ENCODE measurements at regions not wholly inside any gene's neighbourhood (a gene's known extent, or its start where the extent isn't known, plus 50 kb on each side); places are given as distances from the start of the nearest gene placed in this dataset.
"Not testable (repeated sequence)": the region's sequence is repeated elsewhere in the genome, so short reads cannot be mapped to it uniquely, and the experiment has no call there.

DNA sequence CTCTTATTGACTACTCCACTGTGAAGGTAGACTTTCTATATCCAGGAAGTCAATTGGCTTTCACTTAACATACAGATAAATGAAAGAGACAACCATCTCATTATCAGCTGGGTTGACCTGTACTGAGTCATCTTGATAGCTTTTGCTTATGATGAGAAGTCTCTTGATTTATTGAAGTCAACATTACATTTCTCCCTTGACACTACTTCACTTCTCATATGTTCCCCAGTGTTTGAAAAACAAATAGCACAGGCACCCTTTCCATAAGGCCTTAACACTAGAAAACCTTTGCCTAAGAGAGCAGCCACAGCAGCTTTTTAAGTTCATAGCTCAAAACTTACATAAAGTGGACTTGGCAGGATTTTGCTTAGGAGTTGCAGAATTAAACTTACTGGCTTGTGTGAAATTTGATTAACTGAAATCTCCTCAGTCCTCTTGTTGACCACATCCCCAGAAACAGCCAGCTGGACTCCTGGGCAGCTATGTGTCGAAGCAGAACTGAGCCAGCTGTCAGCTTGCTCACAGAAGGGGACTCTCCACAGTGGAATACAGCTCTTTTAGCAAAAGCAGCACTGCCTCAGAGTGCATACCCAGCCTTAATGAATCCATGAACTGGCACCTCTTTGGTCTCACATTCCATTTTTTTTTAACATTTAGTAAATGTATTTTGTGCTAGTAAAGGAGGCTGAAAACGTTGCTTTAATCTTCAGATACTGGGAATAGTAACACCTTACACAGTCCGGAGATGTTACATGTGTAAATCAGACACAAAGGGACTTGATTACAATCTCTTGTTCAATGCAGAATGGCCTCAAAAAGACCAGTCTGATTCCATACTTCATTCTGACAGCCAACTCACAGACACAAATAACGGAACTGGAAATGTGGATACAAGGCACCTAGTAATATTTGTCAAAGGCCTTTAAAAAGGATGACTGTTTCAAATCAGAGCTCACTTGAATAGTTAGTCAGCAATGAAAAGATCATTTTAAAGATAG is 1532.7 kb downstream of the HACE1 start:
- DNase-seq (ENCODE audit: low spot score), result no peak

DNA sequence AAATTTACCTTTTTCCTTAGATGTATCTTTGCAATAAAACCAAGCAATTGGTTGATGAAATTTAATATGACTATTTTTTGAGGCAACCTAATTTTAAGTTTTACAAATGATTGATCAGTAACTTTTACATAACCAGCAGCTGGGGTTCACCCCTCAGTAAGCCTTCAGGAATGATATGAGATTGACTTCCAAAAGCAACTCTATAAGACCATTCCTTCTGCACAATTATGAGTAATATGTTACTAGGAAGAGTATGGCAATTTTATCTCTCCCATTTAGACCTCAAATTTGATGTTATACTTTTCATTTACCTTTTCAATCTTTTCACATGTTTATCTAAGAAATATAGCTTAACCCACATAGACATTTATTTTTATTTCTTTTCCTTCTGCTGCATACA is 1546.3 kb downstream of the HACE1 start:
- DNase-seq (ENCODE audit: low spot score), result no peak

DNA sequence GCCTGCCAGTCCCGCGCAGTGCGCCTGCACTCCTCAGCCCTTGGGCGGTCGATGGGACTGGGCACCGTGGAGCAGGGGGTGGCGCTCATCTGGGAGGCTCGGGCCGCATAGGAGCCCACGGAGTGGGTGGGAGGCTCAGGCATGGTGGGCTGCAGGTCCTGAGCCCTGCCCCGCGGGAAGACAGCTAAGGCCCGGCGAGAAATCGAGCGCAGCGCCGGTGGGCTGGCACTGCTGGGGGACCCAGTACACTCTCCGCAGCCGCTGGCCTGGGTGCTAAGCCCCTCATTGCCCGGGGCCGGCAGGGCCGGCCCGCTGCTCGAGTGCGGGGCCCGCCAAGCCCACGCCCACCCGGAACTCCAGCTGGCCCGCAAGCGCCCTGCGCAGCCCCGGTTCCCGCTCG is 1565.3 kb downstream of the HACE1 start:
- not testable (repeated sequence) for DNase-seq (ENCODE audit: low spot score)

DNA sequence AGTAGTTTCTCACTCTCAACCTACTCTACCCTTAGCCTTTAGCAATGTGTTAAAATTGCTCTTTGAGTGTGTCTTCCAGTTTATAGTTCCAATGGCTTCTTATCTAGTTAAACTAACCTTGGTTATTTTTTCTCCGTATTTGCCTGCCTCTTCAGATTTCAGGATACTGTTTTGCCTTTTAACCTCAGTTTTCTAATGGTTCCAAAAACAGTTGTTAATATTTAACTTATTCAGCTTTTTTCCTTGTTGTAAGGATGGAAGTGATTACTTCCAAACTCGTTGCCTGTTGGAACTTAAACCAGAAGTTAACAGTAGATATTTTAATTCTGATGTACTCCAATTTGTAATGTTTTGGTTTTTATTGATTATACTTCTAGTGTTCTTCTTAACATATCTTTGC is 1574.9 kb downstream of the HACE1 start:
- DNase-seq (ENCODE audit: low spot score), result no peak

DNA sequence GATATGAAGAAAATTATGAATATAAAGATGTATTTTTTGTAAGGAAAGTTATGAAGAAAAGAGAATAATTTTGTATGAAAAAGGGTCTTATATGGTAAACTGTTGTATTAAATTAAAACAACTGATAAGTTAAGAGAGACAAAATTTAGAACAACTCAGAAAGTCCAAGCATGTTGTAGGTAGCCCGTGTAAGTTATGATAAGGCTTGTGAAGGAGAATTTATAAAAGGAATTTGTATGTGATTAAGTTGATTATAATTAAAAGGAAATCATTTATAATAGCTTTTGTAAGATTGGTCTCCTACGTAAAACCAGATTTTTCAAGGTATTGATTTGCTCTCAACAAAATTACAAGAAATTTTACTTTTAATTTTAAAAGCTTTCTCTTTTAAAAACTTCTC is 1579.3 kb downstream of the HACE1 start:
- no peak for DNase-seq (ENCODE audit: low spot score)

DNA sequence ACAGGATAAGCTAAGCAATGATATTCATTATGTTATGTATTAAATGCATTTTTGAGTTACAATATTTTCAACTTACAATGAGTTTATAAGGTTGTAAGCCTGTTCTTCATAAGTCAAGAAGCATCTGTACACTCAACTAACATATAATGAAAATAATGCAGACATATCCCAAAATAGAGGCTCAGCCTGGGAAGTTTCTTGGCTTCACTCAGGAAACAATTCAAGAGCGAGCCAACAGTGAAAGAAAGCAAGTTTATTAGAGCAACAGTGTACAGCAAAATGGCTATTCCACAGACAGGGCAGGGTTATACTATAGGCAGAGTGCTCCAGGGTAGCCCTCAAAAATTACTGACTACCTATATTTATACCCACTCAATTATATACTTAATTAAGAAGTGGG is 1581.8 kb downstream of the HACE1 start:
- DNase-seq (ENCODE audit: low spot score), result no peak

DNA sequence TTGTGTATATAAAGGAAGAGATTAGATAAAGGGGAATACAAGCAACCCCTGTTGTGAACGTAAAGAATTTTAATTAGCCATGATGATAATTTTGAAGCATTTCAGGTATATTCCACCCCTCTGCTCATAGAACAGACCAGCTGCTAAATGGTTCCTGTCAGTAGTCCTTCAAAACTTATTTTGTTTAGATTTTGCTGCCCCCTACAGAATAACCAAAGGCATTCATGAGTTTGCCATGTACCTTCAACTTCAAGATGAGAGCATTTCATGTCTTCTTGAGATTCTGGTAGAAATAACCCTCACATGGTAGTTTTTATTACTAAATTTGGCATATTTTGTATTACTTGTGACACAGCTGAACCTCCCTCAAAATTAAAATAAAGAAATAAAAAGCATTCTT is 1586.7 kb downstream of the HACE1 start:
- no peak for DNase-seq (ENCODE audit: low spot score)

DNA sequence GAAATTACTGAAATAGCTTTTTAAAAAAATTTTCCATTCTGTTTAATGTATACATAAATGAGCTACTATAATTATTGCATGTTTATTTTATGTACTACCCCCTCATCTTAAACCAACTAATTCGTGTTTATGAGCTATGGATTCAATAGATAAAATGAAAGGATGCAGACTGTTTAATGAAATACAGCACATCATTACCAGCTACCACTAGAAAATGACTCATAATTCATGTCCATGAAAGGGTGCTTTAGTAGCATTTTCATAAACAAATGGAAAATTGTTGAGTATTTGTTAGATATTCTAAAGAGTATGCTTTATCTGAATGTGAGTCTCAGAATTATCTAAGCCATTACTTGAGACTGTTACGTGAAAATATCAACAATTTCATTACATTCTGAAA is 1590.1 kb downstream of the HACE1 start:
- no peak for DNase-seq (ENCODE audit: low spot score)

DNA sequence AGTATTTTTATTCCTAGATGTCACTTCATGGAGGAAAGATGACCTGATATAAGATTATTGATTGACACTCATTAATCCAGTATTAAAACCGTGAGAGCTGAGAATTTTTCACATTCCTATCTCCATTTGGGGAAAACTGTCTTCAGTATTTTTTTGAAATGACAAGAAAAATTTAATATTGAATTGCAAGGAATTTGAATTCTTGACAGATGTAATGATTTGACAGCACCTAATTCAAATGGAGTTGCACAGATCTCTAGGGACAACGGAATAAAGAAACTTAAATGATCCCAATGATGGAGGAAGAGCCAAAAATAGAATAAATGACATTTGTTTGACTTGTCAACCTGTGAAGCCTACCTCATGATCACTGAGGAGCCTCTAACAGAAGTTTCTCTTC is 1591.4 kb downstream of the HACE1 start:
- no peak for DNase-seq (ENCODE audit: low spot score)

DNA sequence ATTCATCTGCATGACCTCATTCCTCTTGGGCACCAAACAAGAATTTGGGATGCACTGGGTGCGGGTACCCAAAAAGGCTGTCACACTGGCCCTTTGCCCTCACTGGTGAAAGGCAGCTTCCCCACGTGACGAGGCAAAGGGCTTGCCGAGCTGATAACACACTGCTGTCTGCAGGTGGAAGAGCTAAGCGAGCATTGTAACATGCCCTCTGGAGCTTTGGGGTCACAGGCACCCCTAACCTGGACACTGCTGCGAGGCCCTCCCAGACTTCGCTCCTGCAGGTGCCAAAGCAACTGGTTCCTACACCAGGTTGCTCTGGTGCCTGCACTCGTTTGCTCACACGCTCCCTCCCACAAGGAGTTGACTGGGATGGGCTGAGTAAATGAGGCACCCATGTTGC is 1595.7 kb downstream of the HACE1 start:
- DNase-seq (ENCODE audit: low spot score), result no peak

DNA sequence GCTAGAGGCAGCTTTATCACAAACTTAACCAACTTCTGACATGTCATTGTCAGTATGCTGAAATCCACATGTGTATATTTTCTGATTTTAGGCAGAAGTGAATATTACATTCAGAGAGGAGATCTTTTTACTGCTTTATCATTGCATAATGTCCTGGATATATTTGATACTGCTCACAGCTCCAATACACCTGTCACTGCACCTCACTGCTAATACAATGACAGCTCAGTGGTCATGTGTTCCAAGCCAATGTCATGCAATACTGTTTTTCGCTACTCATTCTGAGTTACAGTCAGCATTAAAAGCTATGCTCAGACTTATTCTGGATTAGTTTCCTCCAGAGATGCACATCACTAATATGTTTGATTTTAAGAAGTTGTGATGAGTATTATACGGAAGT is 1604.6 kb downstream of the HACE1 start:
- no peak for DNase-seq (ENCODE audit: low spot score)

DNA sequence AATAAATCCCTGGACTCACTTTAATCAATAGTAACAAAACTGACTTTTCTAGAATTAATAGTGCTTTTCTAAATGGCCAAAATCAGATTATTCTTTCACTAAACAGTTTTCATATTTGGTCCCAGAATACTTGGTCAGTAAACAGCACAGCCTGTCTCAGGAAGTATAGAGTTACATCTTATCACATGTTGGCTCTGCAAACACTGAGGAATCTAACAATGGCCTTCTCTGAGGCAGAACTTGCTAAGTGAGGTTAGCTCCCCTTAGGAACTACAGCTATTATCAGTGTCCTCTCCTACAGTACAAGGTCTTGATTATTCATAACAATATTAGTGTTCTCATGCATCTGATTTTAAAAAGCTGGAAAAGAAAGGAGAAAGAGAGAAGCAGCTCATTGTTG is 1622.8 kb downstream of the HACE1 start:
- no peak for DNase-seq (ENCODE audit: low spot score)

DNA sequence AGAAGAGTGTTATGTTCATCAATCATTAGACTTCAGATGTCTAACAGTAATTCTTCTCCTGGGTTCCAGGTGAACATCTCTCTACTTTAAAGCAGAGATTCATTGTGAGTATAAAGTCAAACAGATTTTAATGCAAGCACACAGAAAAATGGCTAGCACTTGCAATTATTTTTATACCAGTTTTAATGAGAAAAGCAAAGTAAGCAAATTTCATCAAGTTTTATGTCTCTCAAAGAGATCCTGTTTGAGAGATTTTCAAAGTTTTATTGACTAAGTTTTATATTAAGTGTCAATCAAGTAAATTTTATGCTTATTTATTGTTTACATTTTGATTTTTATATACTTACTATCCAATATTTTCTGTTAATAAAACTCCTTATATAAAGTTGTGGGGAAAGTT is 1628.5 kb downstream of the HACE1 start:
- no peak for DNase-seq (ENCODE audit: low spot score)

DNA sequence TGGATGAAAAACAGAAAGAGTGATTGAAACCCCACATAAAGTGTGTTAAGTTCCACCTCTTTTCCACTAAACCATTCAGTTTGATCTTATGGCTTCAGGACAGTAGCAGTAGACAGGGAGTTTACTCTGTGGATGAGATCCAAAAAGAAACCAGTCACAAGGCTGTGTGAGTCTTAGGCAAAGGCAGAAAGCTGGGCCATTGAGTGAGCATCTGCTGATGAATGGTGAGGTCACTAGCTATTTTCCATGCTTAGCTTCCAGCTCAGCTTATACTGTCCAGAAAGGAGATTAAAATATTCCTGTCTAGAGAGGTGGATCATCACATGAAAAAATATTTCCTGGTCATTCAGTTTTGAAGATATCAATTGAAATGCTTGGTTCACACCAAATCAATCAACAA is 1643.9 kb downstream of the HACE1 start:
- no peak for DNase-seq (ENCODE audit: low spot score)

DNA sequence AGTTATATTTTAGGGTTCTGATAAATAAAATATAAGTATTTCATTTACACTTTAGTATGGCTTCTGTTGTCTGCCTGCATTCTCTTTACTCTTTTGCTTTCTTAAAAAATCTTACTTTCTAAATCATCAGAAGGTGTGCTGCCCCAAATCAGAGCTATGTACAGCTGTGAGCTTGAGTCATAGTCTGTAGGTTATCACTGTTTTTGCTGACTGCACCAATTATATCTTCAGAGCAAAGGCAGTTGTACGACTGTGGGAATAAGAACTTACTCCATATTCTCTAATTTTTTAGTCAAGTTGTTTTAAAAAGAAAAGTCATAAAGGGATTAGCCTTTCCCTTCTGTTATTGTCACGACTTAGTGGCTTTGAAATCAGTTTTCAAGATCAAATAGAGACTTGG is 1649.0 kb downstream of the HACE1 start:
- DNase-seq (ENCODE audit: low spot score), result no peak

DNA sequence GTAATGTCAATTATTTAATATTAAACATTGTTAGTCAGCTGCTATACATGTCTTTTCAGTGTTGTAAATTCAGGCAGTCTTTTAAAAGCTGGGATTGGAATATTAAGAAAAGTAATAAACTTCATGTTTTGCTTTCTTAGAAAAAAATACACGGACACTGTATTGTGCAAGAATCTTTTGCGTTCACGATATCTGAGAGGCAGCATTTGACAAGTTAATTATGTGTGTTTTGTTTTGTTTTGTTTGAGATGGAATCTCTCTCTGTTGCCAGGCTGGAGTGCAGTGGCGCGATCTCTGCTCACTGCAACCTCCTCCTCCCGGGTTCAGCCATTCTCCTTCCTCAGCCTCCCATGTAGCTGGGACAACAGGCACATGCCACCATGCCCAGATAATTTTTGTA is 1661.3 kb downstream of the HACE1 start:
- no peak for DNase-seq (ENCODE audit: low spot score)

DNA sequence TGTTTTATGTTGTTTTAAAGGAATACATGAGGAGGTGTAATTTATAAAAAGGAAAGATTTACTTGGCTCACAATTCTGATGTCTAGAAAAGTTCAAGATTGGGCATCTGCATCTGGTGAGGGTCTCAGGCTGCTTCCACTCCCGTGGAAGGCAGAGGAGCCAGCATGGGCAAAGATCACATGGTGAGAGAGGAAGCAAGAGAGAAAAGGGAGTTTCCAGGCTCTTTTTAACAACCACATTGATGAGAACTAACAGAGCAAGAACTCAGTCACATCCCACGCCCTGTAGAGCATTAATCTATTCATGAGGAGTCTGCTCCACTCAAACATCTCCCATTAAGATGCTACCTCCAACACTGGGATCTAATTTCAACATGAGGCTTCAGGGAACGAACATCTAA is 1666.3 kb downstream of the HACE1 start:
- no peak for DNase-seq (ENCODE audit: low spot score)

DNA sequence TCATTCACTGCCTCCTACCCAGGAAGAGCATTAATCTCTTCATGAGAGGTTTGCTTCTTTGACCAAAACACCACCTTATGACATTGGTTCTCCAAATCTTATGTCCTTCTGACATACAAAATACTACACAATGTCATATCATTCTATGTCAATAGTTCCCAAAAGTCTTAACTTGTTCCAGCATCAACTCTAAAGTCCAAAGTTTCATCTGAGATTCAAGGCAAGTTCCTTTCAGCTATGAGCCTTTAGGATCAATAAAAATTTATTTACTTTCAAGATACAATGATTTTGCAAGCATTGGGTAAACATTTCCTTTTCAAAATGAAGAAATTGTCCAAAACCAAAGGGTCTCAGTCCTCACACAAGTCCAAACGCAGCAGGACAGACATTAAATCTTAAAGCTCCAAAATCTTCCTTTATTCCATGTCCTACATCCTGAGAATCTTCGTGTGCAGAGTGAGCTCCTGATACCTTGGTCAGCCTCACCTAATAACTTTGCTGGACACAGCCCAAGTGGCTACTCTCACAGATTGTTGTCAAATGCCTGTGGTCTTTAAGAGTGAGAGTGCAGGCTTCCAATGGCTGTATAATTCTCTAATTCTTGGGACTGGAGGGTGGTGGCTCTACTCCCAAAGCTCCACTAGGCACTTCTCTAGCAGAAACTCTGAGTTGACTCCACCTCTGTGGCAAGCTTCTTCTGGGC is 1668.2 kb downstream of the HACE1 start:
- no peak for DNase-seq (ENCODE audit: low spot score)

DNA sequence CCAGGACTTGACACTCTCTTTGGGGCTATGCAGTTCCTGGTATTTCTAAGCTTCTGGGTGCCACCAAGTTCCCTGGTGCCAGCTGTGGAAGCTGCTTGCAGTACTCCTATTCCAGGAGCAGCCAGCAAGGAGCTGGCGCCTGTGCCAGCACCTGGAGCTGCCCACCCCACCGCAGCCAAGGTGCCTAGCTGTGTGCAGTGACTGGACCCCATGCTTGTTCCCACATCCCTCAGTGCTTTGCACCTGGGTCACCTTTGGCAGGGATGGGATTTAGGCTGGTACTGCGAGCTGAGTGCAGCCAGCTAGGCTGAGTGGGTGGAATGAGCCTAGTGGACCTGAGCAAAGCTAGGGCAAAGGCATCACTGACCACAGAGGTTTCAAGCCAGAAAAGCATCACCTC is 1674.9 kb downstream of the HACE1 start:
- DNase-seq (ENCODE audit: low spot score), result no peak

DNA sequence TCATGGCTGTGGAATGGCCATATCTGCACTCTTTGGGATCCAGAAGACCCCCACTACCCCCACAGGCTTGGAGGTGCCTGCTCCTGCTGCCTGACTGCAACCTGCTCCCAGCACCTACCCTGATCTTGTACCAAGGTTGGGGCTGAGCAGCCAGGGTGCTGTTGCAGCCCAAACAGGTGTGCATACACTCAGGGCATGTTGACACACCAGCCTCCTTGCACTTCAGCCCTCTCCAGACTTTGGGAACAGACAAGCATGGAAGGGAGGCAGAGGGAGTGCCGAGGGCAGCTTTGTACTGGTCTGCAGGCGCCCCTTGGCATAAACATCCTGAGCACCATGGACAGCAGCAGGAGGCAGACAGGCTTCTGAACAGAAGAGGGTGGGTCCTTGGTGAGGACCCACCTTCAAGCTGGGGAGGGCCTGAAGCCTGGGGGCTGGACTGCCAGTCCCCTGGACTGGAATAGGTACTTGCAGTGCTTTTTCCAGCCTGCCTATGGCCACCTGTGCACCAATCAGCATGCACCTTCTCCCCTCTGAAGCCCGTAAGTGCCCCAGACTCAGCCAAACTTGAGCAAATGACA is 1675.8 kb downstream of the HACE1 start:
- DNase-seq (ENCODE audit: low spot score), result no peak

DNA sequence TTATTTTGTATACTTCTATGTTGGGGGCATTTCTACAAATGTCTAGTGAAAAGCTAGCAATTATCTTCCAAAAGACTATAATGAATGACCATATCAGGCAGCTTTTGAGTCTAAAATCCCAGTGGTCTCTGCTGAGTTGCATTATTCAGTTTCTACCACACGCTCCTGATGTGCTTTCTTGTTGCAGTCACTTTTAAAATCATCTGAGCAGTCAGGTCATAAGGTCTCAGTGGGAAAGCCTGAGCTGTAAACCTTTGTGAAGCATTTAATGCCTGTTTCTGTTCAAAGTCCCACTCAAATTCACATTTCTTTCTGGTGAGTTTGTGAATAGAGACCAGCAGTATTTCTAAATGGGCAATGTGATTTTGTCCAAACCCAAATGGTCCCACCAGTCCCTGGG is 1681.5 kb downstream of the HACE1 start:
- DNase-seq (ENCODE audit: low spot score), result no peak

DNA sequence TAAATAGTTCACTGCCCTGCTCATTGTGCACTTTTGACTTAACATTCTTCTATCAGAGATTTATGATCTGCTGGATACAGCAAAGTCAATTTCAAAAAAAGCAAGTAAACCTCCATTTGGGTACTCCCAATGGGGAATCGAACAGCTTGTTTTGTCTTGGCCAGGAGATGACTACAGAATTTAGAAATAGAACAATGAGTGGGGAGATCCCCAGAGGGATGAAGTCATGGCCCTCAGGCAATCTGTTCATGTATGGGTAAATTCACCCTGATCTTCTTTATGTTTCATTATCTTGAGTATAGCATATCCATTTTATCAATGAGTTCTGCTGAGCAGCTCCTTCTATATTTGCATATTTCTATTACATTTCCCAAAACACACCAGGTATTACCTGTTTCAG is 1681.9 kb downstream of the HACE1 start:
- no peak for DNase-seq (ENCODE audit: low spot score)

DNA sequence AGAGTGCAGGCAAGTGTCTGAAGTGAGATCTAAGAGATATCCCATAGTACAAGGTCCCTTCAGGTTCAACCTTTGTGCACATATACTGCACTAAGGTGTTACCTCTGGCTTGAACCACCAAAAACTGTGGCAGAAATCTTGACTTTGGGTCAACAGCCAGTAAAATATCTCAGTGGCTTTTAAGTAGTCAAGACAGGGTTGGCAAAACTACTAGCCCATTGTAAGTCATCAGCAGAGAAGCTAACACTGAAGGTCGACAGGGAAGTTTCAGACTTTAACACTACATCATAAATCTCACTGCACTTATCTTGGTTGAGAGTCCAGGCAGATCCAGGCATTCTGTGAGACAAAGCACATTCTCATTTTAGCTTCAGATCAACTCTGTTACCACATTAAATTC is 1684.7 kb downstream of the HACE1 start:
- DNase-seq (ENCODE audit: low spot score), result no peak

Measured in globus pallidus (tissue), 1 donor.